Endothelial cell of umbilical vein (primary cell): ENCODE measurements at regions not wholly inside any gene's neighbourhood (a gene's known extent, or its start where the extent isn't known, plus 50 kb on each side); places are given as distances from the start of the nearest gene placed in this dataset.

Experiments used
- BruUV-seq: library from RNA; stranded (reverse); fragments of 400-500 nt; replicated peaks from 2 replicates; lab custom pipeline; 2021; lab: Mats Ljungman, UMichigan
- CTCF ChIA-PET: fragments of 300-600, 350-600 bp; sonication (Branson Sonifier 250); formaldehyde crosslinking; loops from one replicate; lab custom pipeline; 2021; ENCODE audit warnings: antibody characterized with exemption, inconsistent platforms; lab: Charles Lee
- POLR2A ChIA-PET: fragments of 300-600, 350-600 bp; sonication (Branson Sonifier 250); formaldehyde crosslinking; loops from one replicate; lab custom pipeline; 2021; ENCODE audit warnings: antibody characterized with exemption, inconsistent platforms; lab: Charles Lee
- DNase-seq: peaks from one replicate; pipeline ENCODE4 v3.0.0-alpha.2; 2011; ENCODE audit warnings: low read depth, low spot score
- FAIRE-seq: peaks from 2 replicates; lab custom pipeline; 2011; peaks lifted over from hg19 to GRCh38; lab: Jason Lieb, UNC
- H2AFZ ChIP-seq: 2 replicates; pipeline ENCODE4 v1.6.0; 2012; ENCODE audit warnings: low read depth, low read length, control low read depth, inconsistent platforms
- H3K27ac ChIP-seq: 2 replicates; pipeline ENCODE4 v1.5.1; 2011; ENCODE audit warnings: low read depth, mild to moderate bottlenecking, control low read depth, low read length, moderate library complexity; ENCODE audit not compliant: insufficient read depth
- H3K27me3 ChIP-seq, 2 experiments: 2 replicates each; pipeline versions ENCODE4 v1.6.0 to v1.6.1; 2011; ENCODE audit warnings: low read length in 2 of 2, mixed read lengths in 1 of 2; ENCODE audit not compliant: control insufficient read depth in 2 of 2, insufficient read depth in 2 of 2
- H3K36me3 ChIP-seq, 2 experiments: 2 replicates in 1 of 2; 3 replicates in 1 of 2; pipeline ENCODE4 v1.5.1; 2011; ENCODE audit warnings: low read length in 2 of 2, mild to moderate bottlenecking in 1 of 2, moderate library complexity in 1 of 2; ENCODE audit not compliant: control insufficient read depth in 2 of 2, insufficient read depth in 2 of 2; ENCODE audit errors: extremely low read depth in 1 of 2
- H3K4me1 ChIP-seq: 3 replicates; pipeline ENCODE4 v1.5.1; 2011; ENCODE audit warnings: mild to moderate bottlenecking, low read length; ENCODE audit not compliant: control insufficient read depth, insufficient read depth; ENCODE audit errors: extremely low read depth
- H3K4me2 ChIP-seq: 2 replicates; pipeline ENCODE4 v1.6.1; 2011; ENCODE audit warnings: low read length, control low read depth, mixed read lengths; ENCODE audit not compliant: insufficient read depth
- H3K4me3 ChIP-seq, 3 experiments: fragments of 200-600 bp in 1 of 3; sonication (generic), shearing (Covaris generic) in 1 of 3; replicated peaks in 1 of 3; 2 replicates each; pipeline ENCODE4 v1.5.1; 2011 to 2016; ENCODE audit warnings: control low read depth in 3 of 3, low read length in 3 of 3, mild to moderate bottlenecking in 2 of 3, inconsistent platforms in 1 of 3, low read depth in 1 of 3, moderate library complexity in 1 of 3; ENCODE audit not compliant: insufficient read depth in 1 of 3
- H3K79me2 ChIP-seq: 2 replicates; pipeline ENCODE4 v1.6.0; 2012; ENCODE audit warnings: low read length, inconsistent platforms; ENCODE audit not compliant: control insufficient read depth, insufficient read depth
- H3K9ac ChIP-seq: replicated peaks from 2 replicates; pipeline ENCODE3; 2011; ENCODE audit warnings: low read length, control low read depth; ENCODE audit not compliant: insufficient read depth; ENCODE audit errors: extremely low read depth
- H3K9me1 ChIP-seq: replicated peaks from 3 replicates; pipeline ENCODE4 v1.6.0; 2011; ENCODE audit warnings: mild to moderate bottlenecking, low read length; ENCODE audit not compliant: control insufficient read depth, insufficient read depth; ENCODE audit errors: extremely low read depth
- H3K9me3 ChIP-seq: replicated peaks from 2 replicates; pipeline ENCODE4 v1.5.1; 2012; ENCODE audit warnings: low read length, inconsistent platforms; ENCODE audit not compliant: control insufficient read depth, insufficient read depth
- H4K20me1 ChIP-seq: replicated peaks from 2 replicates; pipeline ENCODE3; 2011; ENCODE audit warnings: mild to moderate bottlenecking, low read length; ENCODE audit not compliant: control insufficient read depth, insufficient read depth; ENCODE audit errors: extremely low read depth
- EZH2 ChIP-seq: IDR thresholded peaks from 2 replicates; pipeline ENCODE4 v1.6.1; 2012; ENCODE audit warnings: borderline replicate concordance, low read depth, mild to moderate bottlenecking, moderate library complexity, low read length, inconsistent platforms; ENCODE audit not compliant: severe bottlenecking
- FOS ChIP-seq: IDR thresholded peaks from 2 replicates; pipeline ENCODE4 v1.6.1; 2011; ENCODE audit warnings: mild to moderate bottlenecking, low read length, moderate library complexity, borderline replicate concordance; ENCODE audit not compliant: insufficient read depth
- GATA2 ChIP-seq: IDR thresholded peaks from 2 replicates; pipeline ENCODE4 v1.7.0; 2011; ENCODE audit warnings: low read depth, mild to moderate bottlenecking, moderate library complexity, mixed read lengths, low read length; ENCODE audit not compliant: insufficient read length, insufficient read depth
- JUN ChIP-seq: IDR thresholded peaks from 2 replicates; pipeline ENCODE4 v1.6.1; 2011; ENCODE audit warnings: borderline replicate concordance, low read depth; ENCODE audit not compliant: insufficient read length, insufficient read depth
- MYC ChIP-seq: IDR thresholded peaks from one replicate; pipeline ENCODE4 v1.6.1; 2011; ENCODE audit warnings: mild to moderate bottlenecking, low read depth, low read length
- POLR2A ChIP-seq: IDR thresholded peaks from 2 replicates; pipeline ENCODE4 v1.6.1; 2012; ENCODE audit warnings: low read depth, mild to moderate bottlenecking, control low read depth, low read length
- POLR2AphosphoS5 ChIP-seq: IDR thresholded peaks from 2 replicates; pipeline ENCODE4 v1.6.1; 2012; ENCODE audit warnings: low read depth, mild to moderate bottlenecking, control low read depth, low read length, moderate library complexity; ENCODE audit not compliant: insufficient read depth
- dilution Hi-C: fragments of 300-500 bp; cut with MboI; formaldehyde crosslinking; loops from one replicate; pipeline ENCODE4 v1.15.0; 2019; ENCODE audit warnings: low sequenced_read_pairs; ENCODE audit not compliant: extremely low pct_ligation_motif_present
- intact Hi-C: fragments of 100-400 bp; cut with micrococcal nuclease; formaldehyde crosslinking; loops from one replicate; pipeline ENCODE4 v1.10.0; 2022
- TF ChIP-seq, protein P1 (sequence below), 2 donors: IDR thresholded peaks; 1 replicate in 1 of 2; 2 replicates in 1 of 2; pipeline ENCODE4 v1.5.1; 2011; ENCODE audit warnings: low read length in 2 of 2, mild to moderate bottlenecking in 2 of 2, moderate library complexity in 2 of 2, control low read depth in 1 of 2, inconsistent platforms in 1 of 2, low read depth in 1 of 2; ENCODE audit not compliant: insufficient read depth in 1 of 2; ENCODE audit errors: extremely low read depth in 1 of 2
- TF ChIP-seq, protein P2 (sequence below): IDR thresholded peaks from 2 replicates; pipeline ENCODE4 v1.6.1; 2011; ENCODE audit not compliant: insufficient read depth, insufficient read length

DNA sequence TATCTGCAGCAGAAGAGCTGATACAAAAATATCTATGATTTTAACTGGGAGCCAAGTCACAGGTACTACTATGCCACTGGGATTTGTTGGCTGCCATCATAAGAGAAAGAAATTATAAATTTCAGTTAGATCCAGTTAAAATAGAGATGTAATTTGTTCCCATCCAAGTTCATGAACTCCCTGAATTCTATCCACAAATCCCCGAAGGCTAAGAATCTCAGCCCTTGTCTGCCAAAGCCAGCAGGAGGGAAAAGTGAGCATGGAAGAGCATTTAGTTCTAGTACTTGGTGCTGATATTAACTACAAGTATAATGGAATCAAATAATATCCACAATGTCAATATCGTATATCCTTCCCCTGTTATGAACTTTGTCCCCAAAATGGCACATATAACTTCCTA is 801.1 kb upstream of the CXADR start:
- Histone ChIP-seq H3K27me3 (no peaks in the 10 kb centered on the region), H3K36me3 (no peaks in the 10 kb centered on the region), H3K27ac (no peak overlapping the region), H3K4me2 (no peak overlapping the region), H3K4me3 (no peak overlapping the region), H3K9me1 (no peaks in the 10 kb centered on the region), H3K9ac (no peak overlapping the region), H2AFZ (no peak overlapping the region), H4K20me1 (no peaks in the 10 kb centered on the region), H3K4me1 (peaks cover 14% of the 10 kb centered on the region), H3K79me2 (no peaks in the 10 kb centered on the region), H3K9me3 (no peaks in the 10 kb centered on the region)
- DNase-seq, result no peak
- intact Hi-C loops (no loop called here), dilution Hi-C loops (no loop called here)
- FAIRE-seq, result no peak
- no TSS peak for BruUV-seq
- ChIA-PET POLR2A (no interaction called here), CTCF (no interaction called here)
- no peak for TF ChIP-seq MYC
- no peak for TF ChIP-seq GATA2
- TF ChIP-seq, protein P1, sequence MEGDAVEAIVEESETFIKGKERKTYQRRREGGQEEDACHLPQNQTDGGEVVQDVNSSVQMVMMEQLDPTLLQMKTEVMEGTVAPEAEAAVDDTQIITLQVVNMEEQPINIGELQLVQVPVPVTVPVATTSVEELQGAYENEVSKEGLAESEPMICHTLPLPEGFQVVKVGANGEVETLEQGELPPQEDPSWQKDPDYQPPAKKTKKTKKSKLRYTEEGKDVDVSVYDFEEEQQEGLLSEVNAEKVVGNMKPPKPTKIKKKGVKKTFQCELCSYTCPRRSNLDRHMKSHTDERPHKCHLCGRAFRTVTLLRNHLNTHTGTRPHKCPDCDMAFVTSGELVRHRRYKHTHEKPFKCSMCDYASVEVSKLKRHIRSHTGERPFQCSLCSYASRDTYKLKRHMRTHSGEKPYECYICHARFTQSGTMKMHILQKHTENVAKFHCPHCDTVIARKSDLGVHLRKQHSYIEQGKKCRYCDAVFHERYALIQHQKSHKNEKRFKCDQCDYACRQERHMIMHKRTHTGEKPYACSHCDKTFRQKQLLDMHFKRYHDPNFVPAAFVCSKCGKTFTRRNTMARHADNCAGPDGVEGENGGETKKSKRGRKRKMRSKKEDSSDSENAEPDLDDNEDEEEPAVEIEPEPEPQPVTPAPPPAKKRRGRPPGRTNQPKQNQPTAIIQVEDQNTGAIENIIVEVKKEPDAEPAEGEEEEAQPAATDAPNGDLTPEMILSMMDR (IDR thresholded peaks at IDR 0.05; ENCODE audit: extremely low read depth in 1 of 2, insufficient read depth in 1 of 2, low read depth in 1 of 2, low read length in 2 of 2), result no peak
- no peak for TF ChIP-seq FOS
- TF ChIP-seq JUN, result no peak
- no peak for TF ChIP-seq POLR2AphosphoS5
- TF ChIP-seq, protein P2, sequence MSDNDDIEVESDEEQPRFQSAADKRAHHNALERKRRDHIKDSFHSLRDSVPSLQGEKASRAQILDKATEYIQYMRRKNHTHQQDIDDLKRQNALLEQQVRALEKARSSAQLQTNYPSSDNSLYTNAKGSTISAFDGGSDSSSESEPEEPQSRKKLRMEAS, result no peak
- no peak for TF ChIP-seq EZH2
- TF ChIP-seq POLR2A, result no peak
